ENCODE measurements at regions not wholly inside any gene's neighbourhood (a gene's known extent, or its start where the extent isn't known, plus 50 kb on each side); places are given as distances from the start of the nearest gene placed in this dataset.

- no peak for TF ChIP-seq CTCF (conservative IDR thresholded peaks at IDR 0.05; ENCODE audit: low read length)
- TF ChIP-seq EZH2phosphoT487 (IDR thresholded peaks at IDR 0.05; ENCODE audit: borderline replicate concordance, low read depth, low read length): no peak
These were observed 133.1 kb upstream of the NPVF start for GRCh38 chr7:25361387-25361786.

All from OCI-LY7 (cell line).